Kidney (tissue), 13 donors: ENCODE measurements at regions not wholly inside any gene's neighbourhood (a gene's known extent, or its start where the extent isn't known, plus 50 kb on each side); places are given as distances from the start of the nearest gene placed in this dataset.

Experiments
- DNase-seq, 5 donors: peaks; one replicate each; pipeline ENCODE4 v3.0.0-alpha.2; 2013 to 2020
- FAIRE-seq: peaks from 2 replicates; lab custom pipeline; 2012; peaks lifted over from hg19 to GRCh38; lab: Jason Lieb, UNC
- H3K27ac ChIP-seq, 2 donors: one replicate each; pipeline ENCODE4 v1.7.0; 2013; ENCODE audit warnings: low read depth in 2 of 2, low read length in 2 of 2, inconsistent platforms in 1 of 2
- H3K27me3 ChIP-seq: one replicate; pipeline ENCODE4 v1.7.1; 2013; ENCODE audit warnings: low read length, inconsistent platforms; ENCODE audit not compliant: control insufficient read depth, insufficient read depth
- H3K36me3 ChIP-seq, 3 donors: one replicate each; pipeline versions ENCODE4 v1.7.0 to v1.7.1; 2013; ENCODE audit warnings: low read length in 3 of 3, control low read depth in 1 of 3, inconsistent platforms in 1 of 3; ENCODE audit not compliant: insufficient read depth in 3 of 3, control insufficient read depth in 2 of 3
- H3K4me1 ChIP-seq, 3 donors: one replicate each; pipeline versions ENCODE4 v1.7.0 to v1.7.1; 2013; ENCODE audit warnings: low read length in 3 of 3, inconsistent platforms in 1 of 3, low read depth in 1 of 3; ENCODE audit not compliant: control insufficient read depth in 2 of 3, insufficient read depth in 2 of 3
- H3K4me3 ChIP-seq, 3 donors: one replicate each; pipeline versions ENCODE4 v1.7.0 to v1.8.1; 2013; ENCODE audit warnings: low read length in 3 of 3, control low read depth in 1 of 3, inconsistent platforms in 1 of 3
- H3K9ac ChIP-seq, 3 donors: one replicate each; pipeline versions ENCODE4 v1.7.0 to v1.7.1; 2013; ENCODE audit warnings: low read length in 3 of 3, control low read depth in 1 of 3, inconsistent platforms in 1 of 3
- H3K9me3 ChIP-seq, 3 donors: one replicate each; pipeline versions ENCODE4 v1.7.0 to v1.7.1; 2013; ENCODE audit warnings: low read length in 3 of 3, control low read depth in 1 of 3, inconsistent platforms in 1 of 3; ENCODE audit not compliant: control insufficient read depth in 2 of 3, insufficient read depth in 1 of 3
- CTCF ChIP-seq: IDR thresholded peaks from 3 replicates; pipeline ENCODE4 v1.5.1; 2012; ENCODE audit warnings: mild to moderate bottlenecking, moderate library complexity, borderline replicate concordance; ENCODE audit not compliant: insufficient read depth; ENCODE audit errors: extremely low read depth
- intact Hi-C: fragments of 100-400 bp; cut with DNase I; formaldehyde crosslinking; loops from one replicate; pipeline ENCODE4 v1.11.1; 2022
- donor health status: control.
- donor health status: control.
- donor health status: control.
- donor health status: control.
- donor health status: control.
- donor health status: DM: yes; HTN: yes; CAD: no.
- donor health status: Normal renal cell carcinoma (clear cell type).

DNA sequence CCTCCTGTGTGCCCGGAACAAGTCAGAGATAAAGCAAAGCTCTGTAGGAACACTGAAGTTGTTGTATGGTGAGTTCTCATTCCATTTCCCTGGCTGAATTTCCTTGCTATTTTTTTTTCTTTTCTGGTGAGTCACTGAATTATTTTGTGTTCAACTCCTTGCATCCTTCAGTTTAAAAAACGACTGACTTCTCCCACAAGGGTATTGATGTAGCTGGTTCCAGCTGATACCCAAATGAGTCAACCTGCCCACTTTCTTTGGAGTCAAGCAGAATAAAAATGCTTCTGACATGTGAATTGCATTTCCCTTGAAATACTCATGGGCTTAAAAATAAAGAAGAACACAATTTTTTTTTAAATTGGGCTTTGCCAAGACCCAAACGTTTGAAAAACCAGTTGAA is 85.5 kb downstream of the SHOX start:
- no peak for FAIRE-seq
- TF ChIP-seq CTCF: no peak
- peaks cover 0 to 9% (median 6%) of the 10 kb centered on the region in 3 donors for H3K9me3 ChIP-seq

GRCh38 chrX:714131-714530 is 83.5 kb downstream of the SHOX start:
- FAIRE-seq (no peak), DNase-seq (no peak)
- intact Hi-C loops: no loop called here
- Histone ChIP-seq H3K9ac (no peak overlapping the region), H3K9me3 (peaks cover 0 to 9% (median 6%) of the 10 kb centered on the region in 3 donors), H3K4me3 (no peak overlapping the region), H3K27me3 (no peaks in the 10 kb centered on the region), H3K36me3 (no peaks in the 10 kb centered on the region), H3K4me1 (no peaks in the 10 kb centered on the region), H3K27ac (no peak overlapping the region)
- TF ChIP-seq CTCF: no peak

More for the DNA sequence above, 85.5 kb downstream of the SHOX start:
- H3K36me3 ChIP-seq: no peaks in the 10 kb centered on the region
- H3K4me3 ChIP-seq: no peak overlapping the region
- H3K27me3 ChIP-seq: no peaks in the 10 kb centered on the region
- no peak overlapping the region for H3K9ac ChIP-seq
- no peak overlapping the region for H3K27ac ChIP-seq
- intact Hi-C loops: no loop called here
- no peak for DNase-seq
- no peaks in the 10 kb centered on the region for H3K4me1 ChIP-seq
